ENCODE measurements at regions not wholly inside any gene's neighbourhood (a gene's known extent, or its start where the extent isn't known, plus 50 kb on each side); places are given as distances from the start of the nearest gene placed in this dataset.

GRCh38 chr2:162974771-162975170 lies 136.2 kb upstream of the KCNH7 start:
- TF ChIP-seq POLR2A (IDR thresholded peaks at IDR 0.05), result no peak
- no peak for TF ChIP-seq CTCF (IDR thresholded peaks at IDR 0.05)

Measured in body of pancreas (tissue), 4 donors.